Thyroid gland (tissue), 4 donors: ENCODE measurements at regions not wholly inside any gene's neighbourhood (a gene's known extent, or its start where the extent isn't known, plus 50 kb on each side); places are given as distances from the start of the nearest gene placed in this dataset.

Experiments used
- CTCF ChIP-seq, 6 experiments: fragments of 200-600 bp in 3 of 6; fragments of 450-650 bp in 3 of 6; sonication (generic) in 3 of 6; IDR thresholded peaks; one replicate each; pipeline ENCODE4 v1.5.1; 2016 to 2019; ENCODE audit warnings: antibody characterized with exemption in 6 of 6, mild to moderate bottlenecking in 2 of 6, inconsistent platforms in 1 of 6, moderate library complexity in 1 of 6
- POLR2A ChIP-seq, 2 donors: fragments of 450-650 bp; IDR thresholded peaks; one replicate each; pipeline ENCODE4 v1.6.1; 2017; ENCODE audit warnings: antibody characterized with exemption in 2 of 2, mild to moderate bottlenecking in 2 of 2, moderate library complexity in 1 of 2

GRCh38 chr22:48889887-48890692 lies 937.6 kb downstream of the BRD1 start:
- TF ChIP-seq POLR2A (IDR thresholded peaks at IDR 0.05) (no peak), CTCF (IDR thresholded peaks at IDR 0.05) (no peak)
